ENCODE measurements at regions not wholly inside any gene's neighbourhood (a gene's known extent, or its start where the extent isn't known, plus 50 kb on each side); places are given as distances from the start of the nearest gene placed in this dataset.

GRCh38 chr11:105193260-105193659 lies 53.7 kb upstream of the CARD18 start:
- DNase-seq (ENCODE audit: low read depth): no peak

- no peak for DNase-seq (ENCODE audit: low read depth)
These were observed 52.5 kb upstream of the CARD18 start for GRCh38 chr11:105192115-105192514.

GRCh38 chr11:105189581-105189980 lies 50.0 kb upstream of the CARD18 start:
- DNase-seq (ENCODE audit: low read depth): peak; percentile 28

All from LHCN-M2 (cell line).